NB4 (cell line): ENCODE measurements at regions not wholly inside any gene's neighbourhood (a gene's known extent, or its start where the extent isn't known, plus 50 kb on each side); places are given as distances from the start of the nearest gene placed in this dataset.

Experiments used
- CTCF ChIP-seq: IDR thresholded peaks from one replicate; pipeline ENCODE4 v1.5.1; 2012; ENCODE audit warnings: low read depth, low read length
- MYC ChIP-seq: IDR thresholded peaks from 2 replicates; pipeline ENCODE4 v1.6.1; 2011; ENCODE audit warnings: low read depth, low read length

GRCh38 chr7:50220273-50220672, 84.2 kb upstream of the IKZF1 start:
- TF ChIP-seq CTCF: no peak
- peak; percentile 75 for TF ChIP-seq MYC
